ENCODE measurements at regions not wholly inside any gene's neighbourhood (a gene's known extent, or its start where the extent isn't known, plus 50 kb on each side); places are given as distances from the start of the nearest gene placed in this dataset.
"Not testable (repeated sequence)": the region's sequence is repeated elsewhere in the genome, so short reads cannot be mapped to it uniquely, and the experiment has no call there.

DNA sequence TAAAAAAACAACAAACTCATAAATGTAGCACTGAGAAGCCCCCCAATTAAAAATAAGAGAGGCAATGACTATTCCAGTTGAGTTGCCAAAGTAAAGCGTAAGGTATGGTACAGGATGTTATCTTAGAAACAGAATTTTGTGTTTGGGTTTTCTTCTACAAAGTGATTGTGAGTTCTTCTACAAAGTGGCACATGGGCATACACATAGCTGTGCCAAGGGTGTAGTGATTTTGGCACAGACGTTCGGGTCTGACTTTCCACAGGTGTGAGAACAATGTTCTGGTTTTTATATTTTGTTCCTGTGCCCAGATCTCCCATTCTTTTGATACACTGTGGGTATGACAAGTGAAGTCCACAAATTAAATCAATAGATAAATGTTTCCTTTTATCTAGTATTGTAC, 190.1 kb upstream of the CSNK1A1L start:
- no peak for DNase-seq (ENCODE audit: low spot score)

DNA sequence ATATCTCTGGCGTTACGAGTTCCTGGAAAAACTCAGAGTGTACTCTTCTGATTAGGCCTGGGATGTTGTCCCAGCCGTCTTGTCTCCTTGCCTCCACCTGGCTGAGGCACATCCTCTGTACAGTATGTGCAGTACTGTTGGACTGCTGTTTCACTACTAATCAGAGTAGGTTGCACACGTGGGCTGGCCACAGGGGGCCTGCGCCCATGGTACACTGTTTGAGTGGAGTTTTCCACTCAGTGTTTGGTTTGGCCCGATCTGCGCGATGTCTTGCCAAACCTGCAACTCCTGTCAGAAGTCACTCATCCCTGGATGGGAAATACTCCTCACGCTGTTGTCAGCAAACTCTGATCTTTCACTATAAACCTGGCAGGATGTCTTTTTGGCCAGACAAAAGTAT, 189.6 kb upstream of the CSNK1A1L start:
- DNase-seq (ENCODE audit: low spot score): no peak

DNA sequence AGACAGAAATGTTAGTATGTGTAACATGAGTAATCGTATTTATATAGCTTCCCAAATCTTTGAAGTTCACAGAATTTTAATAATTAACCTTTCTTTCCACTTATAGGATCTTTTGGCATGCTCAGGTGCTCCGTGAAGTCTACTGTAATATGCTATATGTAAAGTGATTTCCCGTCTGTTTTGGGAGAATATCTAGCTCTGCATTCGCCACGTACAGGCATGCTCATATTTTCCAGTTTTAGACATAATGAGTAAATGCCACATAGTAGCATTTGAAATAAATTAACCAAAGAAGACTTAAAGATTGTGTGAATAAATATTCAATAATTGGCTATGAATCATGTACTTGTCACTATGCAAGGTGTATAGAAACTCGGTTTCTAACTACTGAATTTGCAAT, 189.0 kb upstream of the CSNK1A1L start:
- no peak for DNase-seq (ENCODE audit: low spot score)

DNA sequence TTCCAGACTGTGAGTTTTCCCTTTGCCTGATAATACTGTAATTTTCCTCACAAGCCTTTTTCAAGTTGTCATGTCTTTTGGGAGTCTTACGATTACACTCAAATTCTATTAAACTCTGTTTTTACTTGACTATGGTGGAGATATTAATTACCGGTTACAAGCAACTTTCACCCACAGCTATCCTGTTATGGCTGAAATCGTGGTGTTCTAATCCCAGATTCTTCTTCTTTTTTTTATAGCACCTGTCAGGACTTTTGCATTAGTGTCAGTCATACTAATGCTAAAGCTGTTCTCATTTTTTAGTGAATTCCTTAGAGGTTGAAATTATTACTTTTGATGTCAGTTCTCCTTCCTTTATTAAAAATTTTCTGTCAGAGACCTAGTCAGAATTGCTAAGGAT, 187.8 kb upstream of the CSNK1A1L start:
- DNase-seq (ENCODE audit: low spot score): no peak

DNA sequence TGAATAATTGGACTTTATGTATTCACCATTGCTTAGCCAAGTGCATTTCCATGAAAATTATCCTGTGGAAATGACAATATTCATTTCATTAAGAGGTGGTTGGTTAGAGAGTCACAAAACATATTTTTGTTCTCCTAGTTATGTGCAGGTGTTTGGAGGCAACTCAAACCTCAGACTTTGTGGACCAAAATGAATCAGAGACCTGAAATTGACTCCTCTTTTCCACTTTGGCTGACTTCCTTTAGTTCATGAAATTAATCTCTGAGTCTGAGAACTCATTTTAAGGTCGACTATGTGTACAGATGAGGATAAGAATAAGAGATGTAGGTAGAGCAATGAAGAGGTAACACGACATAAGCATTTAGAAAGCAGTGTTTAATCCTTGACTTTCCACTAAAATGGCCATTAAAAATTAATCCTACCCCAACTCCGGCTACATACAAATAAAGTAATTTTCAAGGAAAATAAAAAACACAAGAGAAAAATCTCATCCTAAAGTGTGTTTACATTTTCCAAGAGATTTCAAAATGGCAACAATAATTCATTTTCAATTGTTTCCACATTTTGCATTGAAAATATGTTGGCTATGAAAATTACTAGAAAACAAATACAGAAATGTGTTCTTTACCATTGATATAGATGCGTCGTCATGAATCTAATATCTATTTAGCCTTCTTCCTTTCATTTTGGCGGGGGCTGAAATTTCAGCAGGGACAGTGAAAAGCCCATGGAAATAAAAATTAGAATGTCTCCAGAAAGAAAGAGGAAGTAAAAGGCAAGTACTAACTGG, 185.4 kb upstream of the CSNK1A1L start:
- DNase-seq (ENCODE audit: low spot score): no peak

GRCh38 chr13:37289212-37289935, 183.9 kb upstream of the CSNK1A1L start:
- DNase-seq (ENCODE audit: low spot score): no peak

DNA sequence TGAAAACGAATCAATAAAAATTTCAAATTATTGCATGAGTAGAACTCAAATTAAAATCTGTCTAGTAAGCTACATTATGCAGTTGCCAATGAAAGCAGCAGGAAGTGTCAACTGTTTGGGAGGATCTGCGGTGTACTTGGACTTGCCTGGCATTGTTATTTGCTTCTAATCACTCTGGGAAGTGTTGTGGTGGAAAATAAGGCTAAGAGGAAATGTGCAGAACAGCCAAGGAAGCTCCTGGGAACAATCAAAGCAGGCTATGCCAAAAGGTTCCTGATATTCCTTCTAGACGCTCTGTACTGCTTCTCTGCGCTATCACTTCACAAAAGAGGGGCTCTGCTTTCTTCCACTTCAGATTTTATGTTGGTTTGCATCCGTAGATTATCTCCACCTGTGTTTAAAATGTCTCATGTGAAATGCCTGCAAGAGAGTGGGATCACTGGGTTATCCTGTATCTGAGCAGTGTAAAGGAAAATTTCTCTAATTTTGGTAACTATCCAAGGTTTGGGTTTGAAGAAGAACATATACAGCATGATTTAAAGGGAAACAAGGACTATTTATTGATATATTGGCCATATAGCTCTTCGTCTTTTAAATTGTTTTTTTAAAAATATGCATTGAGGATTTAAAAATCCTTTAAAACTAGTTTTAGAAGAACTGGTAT, 182.7 kb upstream of the CSNK1A1L start:
- DNase-seq (ENCODE audit: low spot score): no peak

- not testable (repeated sequence) for DNase-seq (ENCODE audit: low spot score)
Measured at GRCh38 chr13:37280231-37280630, 174.8 kb upstream of the CSNK1A1L start.

DNA sequence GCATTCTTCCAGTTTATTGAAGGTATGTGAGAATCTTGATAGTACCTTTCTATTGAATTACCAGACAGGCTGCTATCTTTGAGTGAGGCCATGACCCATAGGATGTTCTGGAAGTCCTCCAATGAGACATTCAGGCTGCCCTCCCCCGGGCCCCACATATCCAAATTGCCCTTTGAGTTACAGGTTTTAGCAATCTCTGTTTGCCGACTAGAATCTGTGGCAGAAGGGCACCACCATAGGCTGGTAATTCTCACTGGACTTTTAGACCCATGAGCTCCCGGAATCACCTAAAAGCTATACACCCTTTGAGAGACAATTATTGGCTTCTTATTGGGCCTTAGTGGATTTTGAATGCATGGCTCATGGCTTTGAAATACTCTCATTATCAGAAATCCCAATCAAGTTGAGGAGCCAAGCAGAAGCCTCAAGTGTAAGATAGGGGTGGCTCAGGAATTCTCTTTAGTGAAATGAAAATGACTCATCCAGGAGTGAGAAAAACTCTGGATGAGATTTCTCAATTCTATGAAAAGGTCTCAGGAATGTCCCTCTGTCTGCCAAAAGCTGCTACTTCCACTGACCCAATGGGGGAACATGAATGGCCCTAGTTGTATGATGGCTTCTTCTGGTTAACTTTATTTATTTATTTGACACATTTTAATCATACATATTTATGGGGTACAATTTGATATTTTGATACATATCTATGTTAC, 172.1 kb upstream of the CSNK1A1L start:
- no peak for DNase-seq (ENCODE audit: low spot score)

DNA sequence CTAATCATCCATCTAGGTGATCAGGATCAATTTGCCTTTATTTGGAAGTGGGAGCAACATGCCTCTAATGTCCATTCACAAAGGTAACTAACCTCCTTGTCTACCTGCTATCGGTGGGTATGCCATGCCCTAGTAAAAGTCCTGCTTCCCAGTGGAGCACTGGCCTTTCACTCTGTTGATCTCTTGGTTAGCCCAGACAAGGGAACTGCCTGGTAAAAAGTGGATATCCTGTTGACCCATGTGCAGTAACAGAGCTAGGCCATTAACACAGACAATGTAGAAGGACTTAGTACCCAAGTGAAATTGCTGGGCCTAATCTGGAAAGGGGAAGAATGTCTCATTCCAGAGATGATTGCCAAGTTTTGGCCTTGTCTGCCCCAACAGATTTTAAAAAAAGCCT, 171.5 kb upstream of the CSNK1A1L start:
- no peak for DNase-seq (ENCODE audit: low spot score)

DNA sequence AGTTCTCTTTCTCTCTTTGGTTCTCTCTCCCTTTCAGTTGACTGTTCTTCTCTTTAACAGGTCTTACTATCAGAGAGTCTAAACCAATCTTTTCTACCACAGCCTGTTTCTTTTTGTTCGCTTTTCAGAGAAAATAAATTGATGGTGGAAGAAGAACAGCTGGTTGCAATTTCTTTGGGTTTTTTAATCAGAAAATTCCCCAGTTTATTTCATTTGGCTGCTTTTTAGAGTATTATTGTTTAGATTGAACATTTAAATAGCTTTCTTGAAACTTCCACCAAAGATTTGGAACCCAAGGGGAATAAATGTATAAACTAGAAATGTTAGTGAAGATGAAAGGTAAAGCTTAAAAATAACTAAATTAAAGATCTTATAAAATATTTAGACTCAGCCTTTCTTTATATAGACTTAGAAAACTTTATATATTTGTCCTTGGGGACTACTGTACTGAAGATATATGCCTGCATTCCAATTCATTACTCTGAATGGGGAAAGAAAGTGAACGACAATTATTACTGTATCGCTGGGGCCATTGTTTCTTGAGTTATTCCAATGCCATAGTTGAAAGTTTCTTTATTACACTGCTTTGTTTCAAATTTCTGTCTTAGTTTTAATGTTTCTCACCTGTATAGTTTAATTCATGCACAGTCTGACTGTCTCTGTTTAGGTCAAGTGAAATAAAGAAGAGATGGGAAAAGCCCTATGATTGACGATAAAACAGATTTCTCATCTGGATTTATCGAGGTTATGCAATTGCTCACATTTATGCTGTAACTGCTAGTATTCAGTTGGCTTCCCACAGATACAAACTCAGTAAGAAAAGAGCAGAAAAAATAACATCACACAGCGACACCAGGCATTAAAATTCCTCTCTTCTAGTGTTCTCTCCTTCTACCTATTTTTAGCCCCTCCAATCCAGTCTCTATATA, 169.4 kb upstream of the CSNK1A1L start:
- DNase-seq (ENCODE audit: low spot score): no peak

- DNase-seq (ENCODE audit: low spot score): no peak
Measured at GRCh38 chr13:37273836-37274235, 168.4 kb upstream of the CSNK1A1L start.

DNA sequence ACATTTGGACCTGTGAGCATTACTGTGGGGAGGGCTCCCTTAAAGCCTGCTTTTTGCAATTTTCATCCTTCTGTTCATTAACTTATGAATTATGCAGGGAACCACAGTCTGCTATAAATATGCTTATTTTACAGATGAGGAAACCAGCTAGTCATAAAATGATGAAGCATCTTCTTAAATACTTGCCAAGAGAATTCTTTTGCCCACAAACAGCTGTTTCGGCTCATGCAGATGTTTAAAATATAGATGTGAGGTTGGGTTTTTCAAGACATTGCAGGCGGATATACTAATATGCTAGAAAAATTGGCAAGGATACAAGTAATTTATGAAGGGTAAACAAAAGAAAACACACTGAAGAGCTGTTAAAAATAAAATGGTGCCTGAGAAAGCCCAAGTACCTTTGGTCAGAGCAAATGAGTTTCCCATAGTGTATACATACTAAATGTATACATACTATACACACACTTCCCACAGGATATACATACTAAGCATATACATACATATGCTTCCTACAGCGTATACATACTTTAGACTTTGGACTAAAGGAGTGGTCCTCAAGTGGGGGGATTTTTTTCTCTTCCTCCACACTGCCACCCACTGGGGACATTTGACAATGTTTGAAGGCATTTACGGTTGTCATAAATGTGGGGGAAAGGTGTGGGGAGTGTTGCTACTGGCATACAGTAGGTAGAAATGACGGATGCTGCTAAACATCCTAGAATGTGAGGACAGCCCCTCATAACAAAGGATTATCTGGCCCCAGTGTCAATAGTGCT, 164.9 kb upstream of the CSNK1A1L start:
- DNase-seq (ENCODE audit: low spot score): no peak

DNA sequence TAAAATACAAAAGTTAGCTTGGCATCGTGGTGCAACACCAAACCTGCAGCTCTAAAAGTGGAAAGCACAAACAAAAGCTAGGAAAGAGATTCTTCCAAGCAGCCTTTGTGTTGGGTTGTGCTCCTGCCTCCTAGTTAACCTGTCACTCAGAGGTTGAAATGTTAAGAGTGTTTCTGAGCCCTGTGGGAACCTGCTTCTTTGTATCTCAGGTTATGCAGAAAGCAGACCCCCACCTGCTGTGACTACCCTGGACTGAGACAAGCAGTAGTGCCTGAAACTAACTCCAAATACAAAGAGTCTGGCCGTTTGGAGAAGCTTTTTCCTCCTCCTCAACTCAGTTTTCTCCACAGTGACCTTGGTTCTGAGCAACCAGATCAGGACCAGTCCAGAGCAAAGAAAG, 158.4 kb upstream of the CSNK1A1L start:
- DNase-seq (ENCODE audit: low spot score): no peak

GRCh38 chr13:37257706-37258105, 152.2 kb upstream of the CSNK1A1L start:
- peak; percentile 85 for DNase-seq (ENCODE audit: low spot score)

DNA sequence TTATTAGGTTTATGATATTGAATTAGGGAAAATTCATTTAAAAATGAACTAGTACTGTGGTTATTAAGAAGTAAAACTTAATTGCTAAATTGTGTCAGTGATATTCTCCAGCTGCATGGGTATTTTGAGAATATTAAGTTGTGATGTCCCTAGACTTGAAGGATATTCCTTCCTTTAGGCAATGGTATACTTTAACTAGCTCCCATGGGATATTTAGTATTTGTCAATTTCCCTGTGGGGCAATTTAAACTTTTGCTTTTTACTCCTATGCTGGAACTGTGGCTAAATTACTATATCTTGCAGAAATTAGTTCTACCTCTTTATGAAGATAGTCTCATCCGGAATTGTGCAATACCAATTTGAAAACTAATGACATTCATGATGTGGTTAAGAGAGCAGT, 151.6 kb upstream of the CSNK1A1L start:
- no peak for DNase-seq (ENCODE audit: low spot score)

DNA sequence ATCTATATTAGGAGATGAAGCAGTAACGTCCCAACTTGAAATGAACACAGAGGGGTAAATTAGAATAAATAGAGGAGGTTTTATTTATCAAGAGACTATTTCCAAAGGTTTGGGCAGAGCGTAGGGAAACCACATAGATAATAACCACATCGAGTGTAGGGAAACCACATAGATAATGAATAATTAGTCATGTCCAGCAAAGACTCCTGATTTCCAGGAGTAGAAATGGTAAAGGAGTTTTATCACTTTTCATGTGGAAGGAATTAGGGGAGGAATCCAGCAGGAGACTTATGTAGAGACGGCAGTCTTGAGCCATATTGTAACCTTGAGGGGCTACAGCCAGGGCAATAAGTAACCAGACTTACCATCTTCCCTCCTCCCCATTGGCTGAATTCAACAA, 136.3 kb upstream of the CSNK1A1L start:
- no peak for DNase-seq (ENCODE audit: low spot score)

DNA sequence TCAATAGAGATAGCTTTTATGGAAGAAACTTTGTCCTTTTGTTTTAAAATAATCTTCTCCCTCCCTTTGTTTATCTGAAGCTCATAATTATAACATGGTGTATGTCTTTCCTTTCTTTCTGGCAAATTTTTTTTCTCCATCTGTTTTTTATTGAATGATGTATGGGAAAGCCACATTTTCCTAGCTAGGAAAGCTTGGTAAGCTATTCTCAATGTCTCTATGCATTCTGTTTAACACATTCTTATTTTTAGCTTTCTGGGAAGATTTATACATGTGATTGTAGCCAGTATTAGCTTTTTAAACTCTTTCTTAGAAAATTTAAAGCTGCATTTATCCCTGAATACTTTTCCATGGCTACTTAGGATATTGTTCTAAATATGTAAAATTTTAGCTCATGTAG, 124.9 kb upstream of the CSNK1A1L start:
- DNase-seq (ENCODE audit: low spot score): peak; percentile 60

- DNase-seq (ENCODE audit: low spot score): no peak
Measured at GRCh38 chr13:37229931-37230330, 124.5 kb upstream of the CSNK1A1L start.

DNA sequence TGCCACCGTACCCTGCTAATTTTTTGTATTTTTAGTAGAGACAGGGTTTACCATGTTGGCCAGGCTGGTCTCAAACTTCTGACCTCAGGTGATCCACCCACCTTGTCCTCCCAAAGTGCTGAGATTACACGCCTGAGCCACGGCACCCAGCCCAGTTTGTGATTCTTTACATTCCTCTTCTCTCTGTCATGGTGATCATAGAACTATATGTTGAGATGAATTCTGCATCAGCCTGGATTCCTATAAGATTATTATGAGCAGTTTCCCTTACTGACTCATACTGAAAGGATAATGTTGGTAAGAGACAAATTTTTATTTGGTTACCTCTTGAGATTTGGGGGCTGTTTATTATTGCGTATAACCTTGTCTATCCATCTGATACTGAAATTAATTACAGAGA, 121.5 kb upstream of the CSNK1A1L start:
- peak; percentile 25 for DNase-seq (ENCODE audit: low spot score)

Measured in umbilical cord (tissue), 1 donor.